GM23338 (cell line): ENCODE measurements at regions not wholly inside any gene's neighbourhood (a gene's known extent, or its start where the extent isn't known, plus 50 kb on each side); places are given as distances from the start of the nearest gene placed in this dataset.

Experiments used
- ATAC-seq: fragments of 200-7000 bp; cut with Tn5 transposase; 3 replicates; pipeline ENCODE4 v1.9.1; 2020
- DNase-seq: peaks from one replicate; pipeline ENCODE4 v3.0.0-alpha.2; 2015; ENCODE audit warnings: low spot score
- H2AFZ ChIP-seq: fragments of 200-600 bp; sonication (generic); 2 replicates; pipeline ENCODE4 v1.8.0; 2016; ENCODE audit warnings: antibody characterized with exemption, mild to moderate bottlenecking, moderate library complexity
- H3F3A ChIP-seq: fragments of 200-600 bp; sonication (generic); replicated peaks from 2 replicates; pipeline ENCODE4 v1.8.0; 2017; ENCODE audit warnings: antibody characterized with exemption, mixed run types, low read depth
- H3K27ac ChIP-seq: fragments of 200-600 bp; sonication (generic); 2 replicates; pipeline ENCODE4 v1.6.1; 2016; ENCODE audit warnings: low read depth
- H3K27me3 ChIP-seq: fragments of 200-600 bp; sonication (generic); 2 replicates; pipeline ENCODE4 v1.8.0; 2016; ENCODE audit warnings: mild to moderate bottlenecking, mixed run types, moderate library complexity; ENCODE audit not compliant: insufficient read depth
- H3K36me3 ChIP-seq: fragments of 200-600 bp; sonication (generic); 2 replicates; pipeline ENCODE4 v1.8.0; 2016; ENCODE audit warnings: mild to moderate bottlenecking; ENCODE audit not compliant: insufficient read depth
- H3K4me1 ChIP-seq: fragments of 200-600 bp; sonication (generic); 2 replicates; pipeline ENCODE4 v1.8.0; 2016; ENCODE audit warnings: mild to moderate bottlenecking, moderate library complexity; ENCODE audit not compliant: insufficient read depth
- H3K4me2 ChIP-seq: fragments of 200-600 bp; sonication (generic); 2 replicates; pipeline ENCODE4 v1.7.1; 2017; ENCODE audit warnings: mixed run types
- H3K4me3 ChIP-seq: fragments of 200-600 bp; sonication (generic); 2 replicates; pipeline ENCODE4 v1.6.1; 2016; ENCODE audit warnings: mixed run types
- H3K79me2 ChIP-seq: fragments of 200-600 bp; sonication (generic); replicated peaks from 2 replicates; pipeline ENCODE4 v1.8.0; 2017; ENCODE audit warnings: mild to moderate bottlenecking; ENCODE audit not compliant: insufficient read depth
- H3K9me2 ChIP-seq: fragments of 200-600 bp; sonication (generic); 2 replicates; pipeline ENCODE4 v1.8.0; 2017; ENCODE audit not compliant: insufficient read depth
- H4K20me1 ChIP-seq: fragments of 200-600 bp; sonication (generic); replicated peaks from 2 replicates; pipeline ENCODE4 v1.8.0; 2017; ENCODE audit warnings: mild to moderate bottlenecking; ENCODE audit not compliant: insufficient read depth
- H3K27ac Mint-ChIP-seq: 2 replicates; pipeline ENCODE4 v1.8.0; 2020; ENCODE audit warnings: inconsistent platforms, mild to moderate bottlenecking, moderate library complexity, mixed read lengths
- H3K27me3 Mint-ChIP-seq: 3 replicates; pipeline ENCODE4 v1.8.0; 2022; ENCODE audit warnings: low read depth, mild to moderate bottlenecking, moderate library complexity, mixed read lengths, inconsistent platforms; ENCODE audit not compliant: insufficient read depth, poor library complexity
- H3K36me3 Mint-ChIP-seq: 3 replicates; pipeline ENCODE4 v1.8.0; 2021; ENCODE audit warnings: low read depth, mild to moderate bottlenecking, inconsistent platforms, moderate library complexity, mixed read lengths
- H3K4me1 Mint-ChIP-seq: 3 replicates; pipeline ENCODE4 v1.8.0; 2020; ENCODE audit warnings: mild to moderate bottlenecking, inconsistent platforms, mixed read lengths
- H3K4me3 Mint-ChIP-seq: 3 replicates; pipeline ENCODE4 v1.8.0; 2021; ENCODE audit warnings: moderate library complexity, mild to moderate bottlenecking, inconsistent platforms, mixed read lengths
- H3K9me3 Mint-ChIP-seq: 3 replicates; pipeline ENCODE4 v1.8.0; 2020; ENCODE audit warnings: moderate library complexity, mild to moderate bottlenecking, inconsistent platforms, mixed read lengths
- CREB1 ChIP-seq: fragments of 250-450 bp; sonication (Bioruptor Pico); IDR thresholded peaks from 2 replicates; pipeline ENCODE4 v1.5.0; 2020; ENCODE audit warnings: low read depth, mild to moderate bottlenecking, moderate library complexity
- EZH2 ChIP-seq: fragments of 200-600 bp; sonication (generic); IDR thresholded peaks from one replicate; pipeline ENCODE4 v1.8.0; 2017; ENCODE audit warnings: antibody characterized with exemption, mild to moderate bottlenecking, low read depth; ENCODE audit not compliant: unreplicated experiment
- EZH2phosphoT487 ChIP-seq: fragments of 200-600 bp; sonication (generic); IDR thresholded peaks from one replicate; pipeline ENCODE4 v1.8.1; 2018; ENCODE audit warnings: antibody characterized with exemption; ENCODE audit not compliant: unreplicated experiment
- JUNB ChIP-seq: IDR thresholded peaks from one replicate; pipeline ENCODE4 v1.6.1; 2016; ENCODE audit warnings: antibody characterized with exemption; ENCODE audit not compliant: unreplicated experiment
- NANOG ChIP-seq: IDR thresholded peaks from 2 replicates; pipeline ENCODE4 v1.6.1; 2016; ENCODE audit warnings: antibody characterized with exemption, borderline replicate concordance
- POLR2AphosphoS5 ChIP-seq: IDR thresholded peaks from 2 replicates; pipeline ENCODE4 v1.6.1; 2016; ENCODE audit warnings: antibody characterized with exemption, low read depth
- STAT1 ChIP-seq: IDR thresholded peaks from one replicate; pipeline ENCODE4 v1.6.1; 2016; ENCODE audit warnings: antibody characterized with exemption; ENCODE audit not compliant: unreplicated experiment
- ZNF114 ChIP-seq: fragments of 250-450 bp; sonication (Bioruptor Pico); IDR thresholded peaks from 2 replicates; pipeline ENCODE4 v1.5.0; 2020; ENCODE audit warnings: mild to moderate bottlenecking, moderate library complexity
- ZNF331 ChIP-seq: fragments of 250-450 bp; sonication (Bioruptor Pico); IDR thresholded peaks from 2 replicates; pipeline ENCODE4 v1.5.0; 2020; ENCODE audit warnings: low read depth, mild to moderate bottlenecking, moderate library complexity
- TF ChIP-seq, protein P1 (sequence below): IDR thresholded peaks from 2 replicates; pipeline ENCODE4 v1.6.1; 2016; ENCODE audit warnings: antibody characterized with exemption
- TF ChIP-seq, protein P2 (sequence below): fragments of 250-450 bp; sonication (Bioruptor Pico); IDR thresholded peaks from 2 replicates; pipeline ENCODE4 v1.5.0; 2020; ENCODE audit warnings: mild to moderate bottlenecking, moderate library complexity
- TF ChIP-seq, protein P3 (sequence below), 2 experiments: fragments of 200-600 bp in 1 of 2; sonication (generic) in 1 of 2; conservative IDR thresholded peaks; 2 replicates each; pipeline versions ENCODE4 v1.5.1 to v1.6.1; 2016 to 2017; ENCODE audit warnings: antibody characterized with exemption in 2 of 2, low read depth in 2 of 2, mild to moderate bottlenecking in 2 of 2, moderate library complexity in 1 of 2
- TF ChIP-seq, protein P4 (sequence below): IDR thresholded peaks from one replicate; pipeline ENCODE4 v1.6.1; 2018; ENCODE audit warnings: antibody characterized with exemption; ENCODE audit not compliant: unreplicated experiment

DNA sequence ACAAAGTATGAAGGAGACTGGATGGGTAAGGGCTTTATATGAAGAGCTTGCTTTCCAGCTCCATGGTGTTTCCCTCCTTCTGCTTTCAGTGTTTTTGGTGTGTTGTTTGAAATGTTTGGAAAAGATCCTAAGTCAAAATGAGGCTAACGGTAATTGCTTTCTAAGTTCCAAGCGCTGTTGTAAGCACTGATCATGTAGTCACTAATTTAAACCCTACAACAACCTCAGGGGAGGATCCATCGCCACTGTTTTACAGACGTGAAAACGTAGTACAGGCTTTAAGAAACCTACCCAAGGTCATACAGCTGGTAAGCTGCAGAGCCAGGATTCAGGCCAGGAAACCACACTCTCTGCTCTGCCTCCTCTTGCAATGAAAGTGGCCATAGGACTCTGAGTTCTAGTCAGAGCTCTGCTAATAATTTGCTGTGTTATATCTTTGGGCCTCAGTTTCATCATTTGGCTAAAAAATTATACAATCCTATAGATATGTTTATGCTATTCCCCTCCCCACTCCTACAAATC lies 102.9 kb upstream of the PGRMC2 start:
- Histone ChIP-seq H3K4me1 (0 out of 2 replicates have a peak, but pooled peaks cover 3% of the 10 kb centered on the region), H3K4me2 (no peak overlapping the region), H3K36me3 (no peaks in the 10 kb centered on the region), H4K20me1 (no peaks in the 10 kb centered on the region), H3K27me3 (no peaks in the 10 kb centered on the region), H3K79me2 (no peaks in the 10 kb centered on the region), H3K9me2 (no peaks in the 10 kb centered on the region), H2AFZ (no peak overlapping the region), H3K27ac (no peak overlapping the region), H3F3A (no peaks in the 10 kb centered on the region), H3K4me3 (no peak overlapping the region)
- H3K4me3 Mint-ChIP-seq, result no peak overlapping the region
- ATAC-seq (no peak), DNase-seq (no peak)
- H3K27ac Mint-ChIP-seq, result no peak overlapping the region
- H3K27me3 Mint-ChIP-seq, result no peaks in the 10 kb centered on the region
- H3K36me3 Mint-ChIP-seq, result no peaks in the 10 kb centered on the region
- TF ChIP-seq POLR2AphosphoS5, result no peak
- TF ChIP-seq, protein P1, sequence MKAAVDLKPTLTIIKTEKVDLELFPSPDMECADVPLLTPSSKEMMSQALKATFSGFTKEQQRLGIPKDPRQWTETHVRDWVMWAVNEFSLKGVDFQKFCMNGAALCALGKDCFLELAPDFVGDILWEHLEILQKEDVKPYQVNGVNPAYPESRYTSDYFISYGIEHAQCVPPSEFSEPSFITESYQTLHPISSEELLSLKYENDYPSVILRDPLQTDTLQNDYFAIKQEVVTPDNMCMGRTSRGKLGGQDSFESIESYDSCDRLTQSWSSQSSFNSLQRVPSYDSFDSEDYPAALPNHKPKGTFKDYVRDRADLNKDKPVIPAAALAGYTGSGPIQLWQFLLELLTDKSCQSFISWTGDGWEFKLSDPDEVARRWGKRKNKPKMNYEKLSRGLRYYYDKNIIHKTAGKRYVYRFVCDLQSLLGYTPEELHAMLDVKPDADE, result no peak
- no peak for TF ChIP-seq CREB1 (CRISPR knock-in tag)
- TF ChIP-seq, protein P2, sequence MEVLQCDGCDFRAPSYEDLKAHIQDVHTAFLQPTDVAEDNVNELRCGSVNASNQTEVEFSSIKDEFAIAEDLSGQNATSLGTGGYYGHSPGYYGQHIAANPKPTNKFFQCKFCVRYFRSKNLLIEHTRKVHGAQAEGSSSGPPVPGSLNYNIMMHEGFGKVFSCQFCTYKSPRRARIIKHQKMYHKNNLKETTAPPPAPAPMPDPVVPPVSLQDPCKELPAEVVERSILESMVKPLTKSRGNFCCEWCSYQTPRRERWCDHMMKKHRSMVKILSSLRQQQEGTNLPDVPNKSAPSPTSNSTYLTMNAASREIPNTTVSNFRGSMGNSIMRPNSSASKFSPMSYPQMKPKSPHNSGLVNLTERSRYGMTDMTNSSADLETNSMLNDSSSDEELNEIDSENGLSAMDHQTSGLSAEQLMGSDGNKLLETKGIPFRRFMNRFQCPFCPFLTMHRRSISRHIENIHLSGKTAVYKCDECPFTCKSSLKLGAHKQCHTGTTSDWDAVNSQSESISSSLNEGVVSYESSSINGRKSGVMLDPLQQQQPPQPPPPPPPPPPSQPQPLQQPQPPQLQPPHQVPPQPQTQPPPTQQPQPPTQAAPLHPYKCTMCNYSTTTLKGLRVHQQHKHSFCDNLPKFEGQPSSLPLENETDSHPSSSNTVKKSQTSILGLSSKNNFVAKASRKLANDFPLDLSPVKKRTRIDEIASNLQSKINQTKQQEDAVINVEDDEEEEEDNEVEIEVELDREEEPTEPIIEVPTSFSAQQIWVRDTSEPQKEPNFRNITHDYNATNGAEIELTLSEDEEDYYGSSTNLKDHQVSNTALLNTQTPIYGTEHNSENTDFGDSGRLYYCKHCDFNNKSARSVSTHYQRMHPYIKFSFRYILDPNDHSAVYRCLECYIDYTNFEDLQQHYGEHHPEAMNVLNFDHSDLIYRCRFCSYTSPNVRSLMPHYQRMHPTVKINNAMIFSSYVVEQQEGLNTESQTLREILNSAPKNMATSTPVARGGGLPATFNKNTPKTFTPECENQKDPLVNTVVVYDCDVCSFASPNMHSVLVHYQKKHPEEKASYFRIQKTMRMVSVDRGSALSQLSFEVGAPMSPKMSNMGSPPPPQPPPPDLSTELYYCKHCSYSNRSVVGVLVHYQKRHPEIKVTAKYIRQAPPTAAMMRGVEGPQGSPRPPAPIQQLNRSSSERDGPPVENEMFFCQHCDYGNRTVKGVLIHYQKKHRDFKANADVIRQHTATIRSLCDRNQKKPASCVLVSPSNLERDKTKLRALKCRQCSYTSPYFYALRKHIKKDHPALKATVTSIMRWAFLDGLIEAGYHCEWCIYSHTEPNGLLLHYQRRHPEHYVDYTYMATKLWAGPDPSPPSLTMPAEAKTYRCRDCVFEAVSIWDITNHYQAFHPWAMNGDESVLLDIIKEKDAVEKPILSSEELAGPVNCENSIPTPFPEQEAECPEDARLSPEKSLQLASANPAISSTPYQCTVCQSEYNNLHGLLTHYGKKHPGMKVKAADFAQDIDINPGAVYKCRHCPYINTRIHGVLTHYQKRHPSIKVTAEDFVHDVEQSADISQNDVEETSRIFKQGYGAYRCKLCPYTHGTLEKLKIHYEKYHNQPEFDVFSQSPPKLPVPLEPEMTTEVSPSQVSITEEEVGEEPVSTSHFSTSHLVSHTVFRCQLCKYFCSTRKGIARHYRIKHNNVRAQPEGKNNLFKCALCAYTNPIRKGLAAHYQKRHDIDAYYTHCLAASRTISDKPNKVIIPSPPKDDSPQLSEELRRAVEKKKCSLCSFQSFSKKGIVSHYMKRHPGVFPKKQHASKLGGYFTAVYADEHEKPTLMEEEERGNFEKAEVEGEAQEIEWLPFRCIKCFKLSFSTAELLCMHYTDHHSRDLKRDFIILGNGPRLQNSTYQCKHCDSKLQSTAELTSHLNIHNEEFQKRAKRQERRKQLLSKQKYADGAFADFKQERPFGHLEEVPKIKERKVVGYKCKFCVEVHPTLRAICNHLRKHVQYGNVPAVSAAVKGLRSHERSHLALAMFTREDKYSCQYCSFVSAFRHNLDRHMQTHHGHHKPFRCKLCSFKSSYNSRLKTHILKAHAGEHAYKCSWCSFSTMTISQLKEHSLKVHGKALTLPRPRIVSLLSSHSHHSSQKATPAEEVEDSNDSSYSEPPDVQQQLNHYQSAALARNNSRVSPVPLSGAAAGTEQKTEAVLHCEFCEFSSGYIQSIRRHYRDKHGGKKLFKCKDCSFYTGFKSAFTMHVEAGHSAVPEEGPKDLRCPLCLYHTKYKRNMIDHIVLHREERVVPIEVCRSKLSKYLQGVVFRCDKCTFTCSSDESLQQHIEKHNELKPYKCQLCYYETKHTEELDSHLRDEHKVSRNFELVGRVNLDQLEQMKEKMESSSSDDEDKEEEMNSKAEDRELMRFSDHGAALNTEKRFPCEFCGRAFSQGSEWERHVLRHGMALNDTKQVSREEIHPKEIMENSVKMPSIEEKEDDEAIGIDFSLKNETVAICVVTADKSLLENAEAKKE (CRISPR knock-in tag), result no peak
- no peak for TF ChIP-seq ZNF331
- TF ChIP-seq STAT1, result no peak
- TF ChIP-seq EZH2phosphoT487, result no peak
- TF ChIP-seq ZNF114, result no peak
- TF ChIP-seq, protein P3, sequence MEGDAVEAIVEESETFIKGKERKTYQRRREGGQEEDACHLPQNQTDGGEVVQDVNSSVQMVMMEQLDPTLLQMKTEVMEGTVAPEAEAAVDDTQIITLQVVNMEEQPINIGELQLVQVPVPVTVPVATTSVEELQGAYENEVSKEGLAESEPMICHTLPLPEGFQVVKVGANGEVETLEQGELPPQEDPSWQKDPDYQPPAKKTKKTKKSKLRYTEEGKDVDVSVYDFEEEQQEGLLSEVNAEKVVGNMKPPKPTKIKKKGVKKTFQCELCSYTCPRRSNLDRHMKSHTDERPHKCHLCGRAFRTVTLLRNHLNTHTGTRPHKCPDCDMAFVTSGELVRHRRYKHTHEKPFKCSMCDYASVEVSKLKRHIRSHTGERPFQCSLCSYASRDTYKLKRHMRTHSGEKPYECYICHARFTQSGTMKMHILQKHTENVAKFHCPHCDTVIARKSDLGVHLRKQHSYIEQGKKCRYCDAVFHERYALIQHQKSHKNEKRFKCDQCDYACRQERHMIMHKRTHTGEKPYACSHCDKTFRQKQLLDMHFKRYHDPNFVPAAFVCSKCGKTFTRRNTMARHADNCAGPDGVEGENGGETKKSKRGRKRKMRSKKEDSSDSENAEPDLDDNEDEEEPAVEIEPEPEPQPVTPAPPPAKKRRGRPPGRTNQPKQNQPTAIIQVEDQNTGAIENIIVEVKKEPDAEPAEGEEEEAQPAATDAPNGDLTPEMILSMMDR (conservative IDR thresholded peaks at IDR 0.05; ENCODE audit: low read depth in 2 of 2), result no peak
- TF ChIP-seq JUNB, result no peak
- no peak for TF ChIP-seq EZH2
- TF ChIP-seq, protein P4, sequence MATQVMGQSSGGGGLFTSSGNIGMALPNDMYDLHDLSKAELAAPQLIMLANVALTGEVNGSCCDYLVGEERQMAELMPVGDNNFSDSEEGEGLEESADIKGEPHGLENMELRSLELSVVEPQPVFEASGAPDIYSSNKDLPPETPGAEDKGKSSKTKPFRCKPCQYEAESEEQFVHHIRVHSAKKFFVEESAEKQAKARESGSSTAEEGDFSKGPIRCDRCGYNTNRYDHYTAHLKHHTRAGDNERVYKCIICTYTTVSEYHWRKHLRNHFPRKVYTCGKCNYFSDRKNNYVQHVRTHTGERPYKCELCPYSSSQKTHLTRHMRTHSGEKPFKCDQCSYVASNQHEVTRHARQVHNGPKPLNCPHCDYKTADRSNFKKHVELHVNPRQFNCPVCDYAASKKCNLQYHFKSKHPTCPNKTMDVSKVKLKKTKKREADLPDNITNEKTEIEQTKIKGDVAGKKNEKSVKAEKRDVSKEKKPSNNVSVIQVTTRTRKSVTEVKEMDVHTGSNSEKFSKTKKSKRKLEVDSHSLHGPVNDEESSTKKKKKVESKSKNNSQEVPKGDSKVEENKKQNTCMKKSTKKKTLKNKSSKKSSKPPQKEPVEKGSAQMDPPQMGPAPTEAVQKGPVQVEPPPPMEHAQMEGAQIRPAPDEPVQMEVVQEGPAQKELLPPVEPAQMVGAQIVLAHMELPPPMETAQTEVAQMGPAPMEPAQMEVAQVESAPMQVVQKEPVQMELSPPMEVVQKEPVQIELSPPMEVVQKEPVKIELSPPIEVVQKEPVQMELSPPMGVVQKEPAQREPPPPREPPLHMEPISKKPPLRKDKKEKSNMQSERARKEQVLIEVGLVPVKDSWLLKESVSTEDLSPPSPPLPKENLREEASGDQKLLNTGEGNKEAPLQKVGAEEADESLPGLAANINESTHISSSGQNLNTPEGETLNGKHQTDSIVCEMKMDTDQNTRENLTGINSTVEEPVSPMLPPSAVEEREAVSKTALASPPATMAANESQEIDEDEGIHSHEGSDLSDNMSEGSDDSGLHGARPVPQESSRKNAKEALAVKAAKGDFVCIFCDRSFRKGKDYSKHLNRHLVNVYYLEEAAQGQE, result no peak
- TF ChIP-seq NANOG, result no peak
- H3K4me1 Mint-ChIP-seq, result peaks cover 10% of the 10 kb centered on the region
- no peaks in the 10 kb centered on the region; the same call in 2 of the 3 replicates for H3K9me3 Mint-ChIP-seq
